ENCODE measurements at regions not wholly inside any gene's neighbourhood (a gene's known extent, or its start where the extent isn't known, plus 50 kb on each side); places are given as distances from the start of the nearest gene placed in this dataset.

DNA sequence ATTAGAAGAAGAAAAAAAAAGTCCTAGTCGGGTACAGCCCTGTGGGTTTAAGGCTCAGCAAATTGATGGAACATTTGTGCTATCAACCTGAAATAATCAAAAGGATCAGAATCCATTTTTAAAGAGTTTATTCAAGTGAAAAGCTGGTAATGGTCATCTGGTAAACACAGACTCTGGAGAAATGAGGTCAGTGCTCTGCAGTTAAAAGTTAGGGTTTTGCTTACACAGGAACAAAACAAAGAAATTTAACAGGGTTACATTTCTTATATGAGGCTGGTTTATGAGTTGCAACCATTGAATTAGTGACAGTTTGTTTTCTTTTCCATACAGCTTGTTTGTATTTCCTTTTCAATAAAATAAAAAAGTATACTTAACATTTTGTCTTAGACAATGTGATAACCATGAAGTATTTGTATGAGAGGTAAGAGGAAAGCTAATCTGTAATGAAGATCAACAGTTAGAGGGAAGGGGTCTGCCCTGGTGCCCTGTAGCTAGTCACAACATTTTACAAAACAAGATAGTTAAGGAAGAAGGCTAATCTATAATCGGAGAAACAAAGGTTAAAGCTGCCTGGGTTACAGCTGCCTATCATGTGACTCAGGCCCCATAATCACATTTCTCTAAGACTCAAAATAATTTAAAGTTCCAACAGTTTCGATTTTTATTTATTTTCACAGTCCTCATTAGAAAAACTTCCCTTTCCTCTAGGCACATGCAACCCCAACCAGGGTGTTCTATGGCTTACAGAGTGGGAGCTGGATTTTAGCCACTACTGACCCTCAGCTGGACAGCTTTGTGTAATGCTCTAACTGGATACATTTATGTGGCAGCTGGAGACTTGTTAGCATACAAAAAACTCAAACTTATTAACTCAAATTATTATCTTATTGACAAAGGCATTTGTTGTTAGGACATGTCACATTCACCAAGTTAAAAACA, 98.1 kb upstream of the ACP3 start:
- DNase-seq: no peak
- Histone ChIP-seq H3K9me3 (no peaks in the 10 kb centered on the region), H3K36me3 (no peaks in the 10 kb centered on the region), H3K27me3 (peaks cover 2% of the 10 kb centered on the region; the same call in 1 of the 2 replicates), H3K4me3 (no peak overlapping the region)

GRCh38 chr3:132220986-132221385, 96.2 kb upstream of the ACP3 start:
- H3K27me3 ChIP-seq: peaks cover 2% of the 10 kb centered on the region; the same call in 1 of the 2 replicates
- no peak overlapping the region for H3K4me3 ChIP-seq
- no peaks in the 10 kb centered on the region for H3K36me3 ChIP-seq
- no peaks in the 10 kb centered on the region for H3K9me3 ChIP-seq
- DNase-seq: no peak

- no peaks in the 10 kb centered on the region for H3K36me3 ChIP-seq
- peak; percentile 8 for DNase-seq
- no peaks in the 10 kb centered on the region for H3K9me3 ChIP-seq
- H3K4me3 ChIP-seq: no peak overlapping the region
- H3K27me3 ChIP-seq: peaks cover 2% of the 10 kb centered on the region; the same call in 1 of the 2 replicates
Observed at GRCh38 chr3:132222868-132223538, 94.2 kb upstream of the ACP3 start.

DNA sequence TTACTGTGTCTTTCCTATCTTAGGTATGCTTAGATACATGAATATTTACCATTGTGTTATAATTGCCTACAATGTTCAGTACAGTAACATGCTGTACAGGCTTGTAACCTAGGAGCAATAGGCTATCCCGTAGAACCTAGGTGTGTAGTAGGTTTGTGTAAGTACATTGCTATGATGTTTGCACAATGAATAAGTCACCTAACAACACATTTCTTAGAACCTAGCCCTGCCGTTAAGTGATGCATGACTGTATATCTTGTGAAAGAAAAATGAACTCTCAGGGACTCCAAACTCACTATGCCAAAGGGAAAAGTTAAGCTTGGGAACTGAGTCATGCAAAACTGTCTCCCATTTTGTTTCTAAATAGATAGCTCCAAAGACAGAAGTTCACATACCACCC, 91.5 kb upstream of the ACP3 start:
- H3K4me3 ChIP-seq: no peak overlapping the region
- H3K27me3 ChIP-seq: peaks cover 2% of the 10 kb centered on the region; the same call in 1 of the 2 replicates
- no peaks in the 10 kb centered on the region for H3K36me3 ChIP-seq
- no peak for DNase-seq
- H3K9me3 ChIP-seq: no peaks in the 10 kb centered on the region

- Histone ChIP-seq H3K4me3 (no peak overlapping the region), H3K9me3 (no peaks in the 10 kb centered on the region; the same call in 1 of the 2 replicates), H3K36me3 (no peaks in the 10 kb centered on the region), H3K27me3 (no peaks in the 10 kb centered on the region)
- DNase-seq: no peak
Observed at GRCh38 chr3:132228923-132229322, 88.3 kb upstream of the ACP3 start.

- H3K9me3 ChIP-seq: no peaks in the 10 kb centered on the region; the same call in 1 of the 2 replicates
Observed at GRCh38 chr3:132229641-132230040, 87.6 kb upstream of the ACP3 start.

DNA sequence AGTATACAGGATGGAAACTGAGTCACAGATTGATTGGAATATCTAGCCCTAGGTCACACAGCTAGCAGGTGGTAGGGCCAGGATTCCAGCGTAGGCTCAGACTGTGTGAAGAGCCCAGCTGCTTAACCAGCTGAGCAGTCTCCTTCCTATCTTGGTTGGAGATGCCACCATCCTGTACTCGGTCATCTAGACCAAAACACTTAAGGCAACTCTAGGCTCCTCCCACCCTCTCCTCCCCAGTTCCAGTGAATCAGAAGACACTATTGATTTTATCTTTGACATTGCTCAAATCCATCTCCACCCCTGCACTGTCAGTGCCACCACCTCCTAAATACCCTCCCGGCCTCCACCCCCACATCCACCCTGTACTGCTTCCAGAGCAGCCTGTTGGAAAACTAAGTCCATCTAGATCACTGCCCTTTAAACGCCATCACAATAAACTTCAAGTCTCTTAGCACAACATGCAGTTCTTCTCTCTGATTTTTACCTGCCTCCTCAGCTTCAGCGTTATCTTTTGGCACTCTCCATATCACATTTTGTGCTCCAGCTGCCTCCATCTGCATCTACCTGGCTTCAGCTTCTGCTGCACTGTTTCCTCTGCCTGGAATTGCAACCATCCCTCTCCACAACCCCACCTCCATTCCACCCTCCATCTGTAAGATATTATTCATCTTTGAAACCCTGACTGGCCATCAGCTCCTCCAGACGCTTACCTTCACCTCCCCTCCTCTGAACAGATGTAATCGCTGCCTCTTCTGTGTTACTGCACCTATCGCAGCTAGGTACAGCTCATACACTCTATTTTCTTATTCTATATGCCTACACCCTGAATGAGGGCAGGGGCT, 86.8 kb upstream of the ACP3 start:
- no peak for DNase-seq
- H3K9me3 ChIP-seq: no peaks in the 10 kb centered on the region; the same call in 1 of the 2 replicates
- no peaks in the 10 kb centered on the region for H3K27me3 ChIP-seq
- H3K36me3 ChIP-seq: no peaks in the 10 kb centered on the region
- H3K4me3 ChIP-seq: no peak overlapping the region

More at GRCh38 chr3:132229641-132230040, 87.6 kb upstream of the ACP3 start:
- no peak for DNase-seq
- H3K4me3 ChIP-seq: no peak overlapping the region
- no peaks in the 10 kb centered on the region for H3K27me3 ChIP-seq
- H3K36me3 ChIP-seq: no peaks in the 10 kb centered on the region

DNA sequence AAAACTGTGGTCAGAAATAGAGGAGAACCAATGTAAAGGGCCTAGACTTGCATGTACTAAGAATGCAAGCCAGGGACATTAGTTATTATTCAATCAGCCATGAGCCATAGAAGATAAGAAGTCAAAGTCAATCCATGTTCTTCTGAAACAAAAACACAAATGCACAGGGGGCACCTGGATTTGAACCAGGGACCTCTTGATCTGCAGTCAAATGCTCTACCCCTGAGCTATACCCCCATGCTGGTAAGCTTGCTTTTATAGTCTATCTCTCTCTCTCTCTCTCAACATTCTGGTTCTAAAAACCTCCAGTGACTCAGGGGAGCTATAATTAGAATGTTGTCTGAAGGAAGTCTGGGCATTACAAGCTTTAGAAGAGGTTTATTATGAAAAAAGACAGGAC, 85.6 kb upstream of the ACP3 start:
- H3K27me3 ChIP-seq: no peaks in the 10 kb centered on the region
- no peaks in the 10 kb centered on the region for H3K36me3 ChIP-seq
- H3K4me3 ChIP-seq: no peak overlapping the region
- H3K9me3 ChIP-seq: no peaks in the 10 kb centered on the region; the same call in 1 of the 2 replicates
- DNase-seq: peak; percentile 5

DNA sequence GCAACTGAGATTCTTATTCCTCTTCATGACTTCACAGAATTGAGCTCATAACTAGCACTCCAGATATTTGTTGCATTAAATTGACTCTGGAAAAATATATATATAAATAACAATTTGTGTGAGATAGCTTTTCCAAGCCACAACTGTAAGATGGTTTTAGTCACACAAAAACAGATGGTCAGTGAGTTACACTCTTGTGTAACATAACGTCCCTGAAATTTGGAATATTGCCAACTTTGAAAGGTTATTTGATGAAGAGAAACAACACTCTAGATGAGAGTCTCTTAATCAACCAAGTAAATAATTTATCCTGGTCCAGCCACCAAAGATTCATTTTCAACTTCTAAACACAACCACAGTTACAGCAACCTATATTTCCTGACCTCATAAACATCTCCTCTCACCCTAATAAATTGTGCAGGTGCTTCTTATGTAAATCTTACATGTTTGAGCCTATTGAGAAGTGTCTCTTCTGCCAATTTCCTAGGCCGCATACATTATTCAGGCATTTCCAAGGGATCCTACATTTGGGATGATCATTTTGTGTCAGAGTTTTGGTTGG, 84.9 kb upstream of the ACP3 start:
- no peak for DNase-seq
- H3K4me3 ChIP-seq: no peak overlapping the region
- no peaks in the 10 kb centered on the region; the same call in 1 of the 2 replicates for H3K9me3 ChIP-seq
- no peaks in the 10 kb centered on the region for H3K36me3 ChIP-seq
- H3K27me3 ChIP-seq: no peaks in the 10 kb centered on the region

DNA sequence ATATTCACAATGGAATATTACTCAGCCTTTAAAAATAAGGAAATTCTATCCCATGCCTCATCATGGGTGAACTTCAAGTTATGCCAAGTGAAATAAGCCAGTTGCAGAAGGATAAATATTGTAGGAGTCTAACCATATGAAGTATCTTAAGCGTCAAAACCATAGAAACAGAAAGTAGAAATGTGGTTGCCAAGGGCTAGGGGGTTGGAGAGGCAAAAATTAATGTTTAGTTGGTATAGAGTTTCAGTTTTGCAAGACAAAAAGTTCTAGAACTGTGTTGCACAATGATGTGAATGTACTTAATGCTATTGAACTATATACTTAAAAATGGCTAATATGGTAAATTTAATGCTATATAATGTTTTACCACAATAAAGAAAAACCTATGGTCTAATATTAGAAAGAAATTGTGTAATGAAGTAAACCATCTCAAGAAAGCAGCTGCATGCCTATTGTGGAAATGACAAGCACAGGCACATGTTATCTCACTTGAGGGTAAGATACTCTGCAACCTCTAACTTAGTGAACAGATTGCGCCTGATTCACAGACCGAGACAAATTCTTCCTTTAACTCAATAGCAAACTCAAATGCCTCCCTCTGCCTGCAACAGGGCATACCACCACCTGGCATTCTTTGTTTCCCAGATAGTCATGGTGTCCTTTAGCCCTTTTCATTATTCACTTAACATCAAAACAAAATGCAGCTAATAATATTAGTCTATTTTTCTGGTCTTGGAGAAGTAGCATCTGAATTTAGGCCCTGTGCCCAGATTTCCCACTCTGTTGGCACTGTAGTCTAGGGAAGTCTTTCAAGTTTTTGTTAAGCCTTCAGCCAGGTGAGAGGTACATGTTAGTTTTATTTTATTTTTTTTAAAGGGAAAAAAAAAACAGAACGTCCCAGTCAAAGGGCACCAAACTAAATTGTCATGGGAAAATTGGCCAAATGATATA, 80.2 kb upstream of the ACP3 start:
- Histone ChIP-seq H3K36me3 (no peaks in the 10 kb centered on the region), H3K9me3 (no peaks in the 10 kb centered on the region; the same call in 1 of the 2 replicates), H3K4me3 (no peak overlapping the region), H3K27me3 (no peaks in the 10 kb centered on the region)
- DNase-seq: no peak

DNA sequence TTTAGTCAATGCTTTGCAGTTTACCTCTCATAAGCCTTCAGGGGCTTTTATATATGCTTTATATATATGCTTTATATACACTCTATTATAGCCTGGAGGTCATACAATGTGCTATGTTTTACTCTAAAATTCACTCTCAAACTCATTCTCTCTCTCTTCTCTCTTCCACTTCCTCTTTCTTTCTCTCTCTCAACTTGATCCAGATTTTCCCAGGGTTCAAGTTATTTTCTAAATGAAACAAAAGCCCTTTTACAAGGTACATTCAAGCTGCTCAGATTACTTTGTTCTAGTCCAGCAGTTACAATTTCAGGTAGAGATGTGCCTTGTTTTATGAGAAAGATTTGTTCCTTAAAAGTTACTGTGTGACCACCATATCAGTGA, 79.6 kb upstream of the ACP3 start:
- Histone ChIP-seq H3K27me3 (no peaks in the 10 kb centered on the region), H3K9me3 (no peaks in the 10 kb centered on the region), H3K4me3 (no peak overlapping the region), H3K36me3 (no peaks in the 10 kb centered on the region)
- no peak for DNase-seq

DNA sequence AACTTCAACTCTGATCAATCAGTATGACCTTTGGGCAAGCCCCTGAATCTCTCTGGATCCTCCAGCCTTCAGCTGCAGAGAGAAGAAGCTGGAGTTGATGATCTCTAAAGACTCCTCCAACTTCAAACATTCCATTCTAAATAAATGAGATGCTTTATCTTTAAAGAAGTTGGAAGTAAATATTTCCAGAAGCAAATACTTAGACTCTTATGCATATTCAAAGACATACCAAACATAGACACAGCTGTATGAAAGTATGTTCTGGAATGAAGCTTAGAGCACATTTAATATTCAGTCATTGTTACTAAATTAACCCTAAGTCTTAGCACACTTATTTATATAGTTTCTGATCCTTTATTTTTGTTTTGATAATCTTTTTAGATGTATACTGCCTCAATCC, 77.6 kb upstream of the ACP3 start:
- Histone ChIP-seq H3K36me3 (no peaks in the 10 kb centered on the region), H3K9me3 (no peaks in the 10 kb centered on the region), H3K4me3 (no peak overlapping the region), H3K27me3 (no peaks in the 10 kb centered on the region)
- no peak for DNase-seq

DNA sequence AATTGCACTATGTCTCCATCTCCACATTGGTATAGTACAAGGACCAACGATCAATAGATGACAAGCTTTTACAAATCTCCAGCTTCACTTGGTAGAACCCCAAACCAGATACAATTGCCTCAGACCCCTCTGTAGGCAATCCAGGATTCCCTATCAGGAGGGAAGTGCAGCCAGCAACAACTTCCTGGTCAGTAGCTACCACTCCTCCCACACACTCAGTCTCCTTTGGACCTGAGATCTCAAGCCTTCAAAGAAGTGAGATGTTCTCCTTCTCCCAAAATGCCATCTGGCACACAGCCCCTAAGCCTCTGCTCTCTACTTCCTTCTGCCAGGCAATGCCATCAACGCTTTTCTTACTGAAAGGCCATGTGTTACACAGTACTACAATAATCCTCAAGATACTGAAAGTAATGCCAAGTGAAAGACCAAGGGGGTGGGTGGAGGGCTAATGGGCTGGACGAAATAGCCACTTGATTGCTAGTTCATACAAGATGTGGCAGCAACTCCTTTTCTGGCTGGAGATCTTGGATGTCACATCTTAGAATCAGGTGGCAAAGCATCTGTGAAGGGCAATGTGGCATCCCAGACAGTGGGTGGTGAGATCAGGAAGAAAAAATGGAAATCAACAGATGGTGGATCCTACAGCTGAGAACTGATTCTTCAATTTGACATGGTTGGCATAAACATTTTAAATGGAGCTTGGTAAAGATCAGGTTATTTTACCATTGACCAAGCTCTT, 75.3 kb upstream of the ACP3 start:
- H3K27me3 ChIP-seq: no peaks in the 10 kb centered on the region
- DNase-seq: no peak
- H3K4me3 ChIP-seq: no peak overlapping the region
- H3K9me3 ChIP-seq: no peaks in the 10 kb centered on the region
- no peaks in the 10 kb centered on the region for H3K36me3 ChIP-seq

GRCh38 chr3:132242790-132243189, 74.4 kb upstream of the ACP3 start:
- no peak for DNase-seq

GRCh38 chr3:132245552-132246142, 71.6 kb upstream of the ACP3 start:
- Histone ChIP-seq H3K9me3 (no peaks in the 10 kb centered on the region), H3K27me3 (no peaks in the 10 kb centered on the region), H3K4me3 (no peak overlapping the region), H3K36me3 (no peaks in the 10 kb centered on the region)
- no peak for DNase-seq

More at GRCh38 chr3:132242790-132243189, 74.4 kb upstream of the ACP3 start:
- Histone ChIP-seq H3K36me3 (no peaks in the 10 kb centered on the region), H3K27me3 (no peaks in the 10 kb centered on the region), H3K4me3 (no peak overlapping the region), H3K9me3 (no peaks in the 10 kb centered on the region)

Measured in MG63 (cell line).